ENCODE measurements at regions not wholly inside any gene's neighbourhood (a gene's known extent, or its start where the extent isn't known, plus 50 kb on each side); places are given as distances from the start of the nearest gene placed in this dataset.

- TF ChIP-seq SIN3A (IDR thresholded peaks at IDR 0.05; ENCODE audit: borderline replicate concordance, insufficient read depth, low read depth, low read length): no peak
- no peak for TF ChIP-seq TCF7L2 (IDR thresholded peaks at IDR 0.05; ENCODE audit: low read depth, low read length)
- no peak for TF ChIP-seq CTCF (IDR thresholded peaks at IDR 0.05)
- no peak for TF ChIP-seq POLR2AphosphoS5 (IDR thresholded peaks at IDR 0.05; ENCODE audit: low read depth, low read length)
- no peak for TF ChIP-seq REST (IDR thresholded peaks at IDR 0.05; ENCODE audit: insufficient read depth in 1 of 2, low read depth in 2 of 2, low read length in 1 of 2)
- ATAC-seq (no peak), DNase-seq (ENCODE audit: low read depth, low spot score) (no peak)
- CTCF ChIA-PET: no interaction called here
- no peaks in the 10 kb centered on the region for H3K36me3 ChIP-seq (ENCODE audit: control insufficient read depth, insufficient read depth, low read length)
- no peaks in the 10 kb centered on the region for H3K9me3 ChIP-seq (ENCODE audit: control insufficient read depth, insufficient read depth, low read depth, low read length)
- BruUV-seq (replicated peaks): no TSS peak
- H3K4me1 ChIP-seq (ENCODE audit: control insufficient read depth, insufficient read depth, low read length): no peaks in the 10 kb centered on the region
- no peak overlapping the region for H3K4me3 ChIP-seq (ENCODE audit: low read depth in 2 of 2, low read length in 2 of 2)
- POLR2A ChIA-PET: no interaction called here
- H3K27ac ChIP-seq (ENCODE audit: low read length): no peak overlapping the region
- intact Hi-C loops (cut with micrococcal nuclease; ENCODE audit: unreplicated experiment) (no loop called here), in situ Hi-C loops (cut with HindIII; ENCODE audit: low pct_unique_long_range_greater_than_20kb, low sequenced_read_pairs) (no loop called here)
- no peaks in the 10 kb centered on the region for H3K27me3 ChIP-seq (ENCODE audit: control insufficient read depth, insufficient read depth, low read length)
Measured at GRCh38 chr2:225207471-225207870, 165.2 kb upstream of the DOCK10 start.

GRCh38 chr2:225207043-225207442 is 164.8 kb upstream of the DOCK10 start:
- POLR2A ChIA-PET: no interaction called here
- in situ Hi-C loops (cut with HindIII; ENCODE audit: low pct_unique_long_range_greater_than_20kb, low sequenced_read_pairs): no loop called here

More at GRCh38 chr2:225207043-225207442, 164.8 kb upstream of the DOCK10 start:
- Histone ChIP-seq H3K36me3 (ENCODE audit: control insufficient read depth, insufficient read depth, low read length) (no peaks in the 10 kb centered on the region), H3K9me3 (ENCODE audit: control insufficient read depth, insufficient read depth, low read depth, low read length) (no peaks in the 10 kb centered on the region), H3K27ac (ENCODE audit: low read length) (no peak overlapping the region), H3K4me1 (ENCODE audit: control insufficient read depth, insufficient read depth, low read length) (no peaks in the 10 kb centered on the region), H3K4me3 (ENCODE audit: low read depth in 2 of 2, low read length in 2 of 2) (no peak overlapping the region), H3K27me3 (ENCODE audit: control insufficient read depth, insufficient read depth, low read length) (no peaks in the 10 kb centered on the region)
- BruUV-seq (replicated peaks): no TSS peak
- DNase-seq (ENCODE audit: low read depth, low spot score): no peak
- no peak for ATAC-seq
- CTCF ChIA-PET: no interaction called here
- no peak for TF ChIP-seq REST (IDR thresholded peaks at IDR 0.05; ENCODE audit: insufficient read depth in 1 of 2, low read depth in 2 of 2, low read length in 1 of 2)
- no peak for TF ChIP-seq CTCF (IDR thresholded peaks at IDR 0.05)
- no peak for TF ChIP-seq SIN3A (IDR thresholded peaks at IDR 0.05; ENCODE audit: borderline replicate concordance, insufficient read depth, low read depth, low read length)
- TF ChIP-seq POLR2AphosphoS5 (IDR thresholded peaks at IDR 0.05; ENCODE audit: low read depth, low read length): no peak
- no peak for TF ChIP-seq TCF7L2 (IDR thresholded peaks at IDR 0.05; ENCODE audit: low read depth, low read length)
- intact Hi-C loops (cut with micrococcal nuclease; ENCODE audit: unreplicated experiment): no loop called here

Measured in Panc1 (cell line).